IMR-90 (cell line): ENCODE measurements at regions not wholly inside any gene's neighbourhood (a gene's known extent, or its start where the extent isn't known, plus 50 kb on each side); places are given as distances from the start of the nearest gene placed in this dataset.

Experiments used
- ATAC-seq: fragments of 200-7000 bp; cut with Tn5 transposase; 2 replicates; pipeline ENCODE4 v1.9.1; 2020; ENCODE audit warnings: low read depth, mild to moderate bottlenecking, moderate library complexity
- BruUV-seq: library from RNA; stranded (reverse); fragments of 400-500 nt; replicated peaks from 2 replicates; lab custom pipeline; 2021; lab: Mats Ljungman, UMichigan
- CTCF ChIA-PET: fragments of 300-600 bp; formaldehyde crosslinking; extraction: SDS; loops from one replicate; lab custom pipeline; 2021; ENCODE audit warnings: antibody characterized with exemption; lab: Yijun Ruan, JAX
- POLR2A ChIA-PET: fragments of 300-600 bp; sonication (Branson Sonifier 250); formaldehyde crosslinking; loops from one replicate; lab custom pipeline; 2022; ENCODE audit warnings: antibody characterized with exemption; ENCODE audit not compliant: unreplicated experiment; lab: Charles Lee
- DNase-seq: peaks from one replicate; pipeline ENCODE4 v3.0.0; 2013
- H2AFZ ChIP-seq: replicated peaks from 2 replicates; pipeline ENCODE3; 2013; ENCODE audit warnings: low read length, mild to moderate bottlenecking; ENCODE audit not compliant: poor library complexity
- H2AK5ac ChIP-seq: 2 replicates; pipeline ENCODE4 v1.6.1; 2013; ENCODE audit warnings: low read depth, low read length, inconsistent platforms
- H2AK9ac ChIP-seq: replicated peaks from 2 replicates; pipeline ENCODE3; 2013; ENCODE audit warnings: mild to moderate bottlenecking, low read depth, low read length, moderate library complexity; ENCODE audit not compliant: poor library complexity
- H2BK120ac ChIP-seq: 2 replicates; pipeline ENCODE4 v1.6.1; 2013; ENCODE audit warnings: low read depth, low read length, inconsistent platforms
- H2BK15ac ChIP-seq: 3 replicates; pipeline ENCODE4 v1.6.1; 2013; ENCODE audit warnings: low read depth, low read length, inconsistent platforms
- H2BK20ac ChIP-seq: 2 replicates; pipeline ENCODE4 v1.6.1; 2013; ENCODE audit warnings: low read depth, mild to moderate bottlenecking, inconsistent platforms, low read length, moderate library complexity
- H2BK5ac ChIP-seq: 2 replicates; pipeline ENCODE4 v1.6.1; 2013; ENCODE audit warnings: mild to moderate bottlenecking, low read depth, low read length, inconsistent platforms; ENCODE audit not compliant: poor library complexity, severe bottlenecking
- H3K14ac ChIP-seq: replicated peaks from 2 replicates; pipeline ENCODE4 v1.6.1; 2013; ENCODE audit warnings: low read depth, low read length, inconsistent platforms
- H3K18ac ChIP-seq: 2 replicates; pipeline ENCODE4 v1.6.1; 2013; ENCODE audit warnings: low read depth, low read length, control low read depth
- H3K23ac ChIP-seq: 2 replicates; pipeline ENCODE4 v1.6.1; 2013; ENCODE audit warnings: low read depth, low read length, inconsistent platforms
- H3K27ac ChIP-seq: 2 replicates; pipeline ENCODE4 v1.5.1; 2013; ENCODE audit warnings: mild to moderate bottlenecking, control low read depth, low read length; ENCODE audit not compliant: insufficient read depth
- H3K27me3 ChIP-seq: 2 replicates; pipeline ENCODE4 v1.6.1; 2013; ENCODE audit warnings: low read length; ENCODE audit not compliant: control insufficient read depth, insufficient read depth
- H3K36me3 ChIP-seq: 2 replicates; pipeline ENCODE4 v1.6.1; 2013; ENCODE audit warnings: low read length, mixed read lengths; ENCODE audit not compliant: control insufficient read depth, insufficient read depth
- H3K4ac ChIP-seq: 2 replicates; pipeline ENCODE4 v1.6.1; 2013; ENCODE audit warnings: low read depth, low read length, inconsistent platforms
- H3K4me1 ChIP-seq: 2 replicates; pipeline ENCODE4 v1.6.1; 2013; ENCODE audit warnings: low read length, mixed read lengths; ENCODE audit not compliant: control insufficient read depth, insufficient read depth
- H3K4me2 ChIP-seq: 2 replicates; pipeline ENCODE4 v1.6.1; 2013; ENCODE audit warnings: low read depth, mild to moderate bottlenecking, control low read depth, low read length, moderate library complexity
- H3K4me3 ChIP-seq: 2 replicates; pipeline ENCODE4 v1.5.1; 2013; ENCODE audit warnings: low read depth, mild to moderate bottlenecking, control low read depth, low read length, moderate library complexity; ENCODE audit not compliant: insufficient read depth
- H3K56ac ChIP-seq: 2 replicates; pipeline ENCODE4 v1.6.1; 2013; ENCODE audit warnings: low read length, inconsistent platforms; ENCODE audit not compliant: insufficient read depth; ENCODE audit errors: extremely low read depth
- H3K79me1 ChIP-seq, 2 experiments: 2 replicates each; pipeline ENCODE4 v1.6.1; 2013; ENCODE audit warnings: low read length in 2 of 2, inconsistent platforms in 1 of 2, low read depth in 1 of 2
- H3K9ac ChIP-seq: 2 replicates; pipeline ENCODE4 v1.6.1; 2013; ENCODE audit warnings: low read depth, low read length, control low read depth
- H3K9me1 ChIP-seq: 2 replicates; pipeline ENCODE4 v1.6.1; 2013; ENCODE audit warnings: low read length, inconsistent platforms; ENCODE audit not compliant: insufficient read depth
- H3K9me3 ChIP-seq: 2 replicates; pipeline ENCODE4 v1.6.1; 2013; ENCODE audit warnings: low read length; ENCODE audit not compliant: control insufficient read depth, insufficient read depth
- H4K20me1 ChIP-seq: 2 replicates; pipeline ENCODE4 v1.6.1; 2013; ENCODE audit warnings: low read length, inconsistent platforms; ENCODE audit not compliant: insufficient read depth
- H4K5ac ChIP-seq: 2 replicates; pipeline ENCODE4 v1.6.1; 2013; ENCODE audit warnings: mild to moderate bottlenecking, low read depth, low read length, control low read depth
- H4K8ac ChIP-seq, 2 experiments: 2 replicates each; pipeline ENCODE4 v1.6.1; 2013; ENCODE audit warnings: low read depth in 2 of 2, low read length in 2 of 2, control low read depth in 1 of 2, inconsistent platforms in 1 of 2
- H4K91ac ChIP-seq: 2 replicates; pipeline ENCODE4 v1.6.1; 2013; ENCODE audit warnings: low read depth, low read length, inconsistent platforms; ENCODE audit not compliant: insufficient read depth
- BHLHE40 ChIP-seq: fragments of 150-350 bp; IDR thresholded peaks from 2 replicates; pipeline ENCODE4 v1.6.1; 2016; ENCODE audit warnings: mild to moderate bottlenecking, low read depth, low read length
- MAFK ChIP-seq: IDR thresholded peaks from 2 replicates; pipeline ENCODE4 v1.6.1; 2012; ENCODE audit warnings: low read depth, low read length, improper control_type of control experiment
- MAZ ChIP-seq: IDR thresholded peaks from 2 replicates; pipeline ENCODE4 v1.6.1; 2012; ENCODE audit warnings: low read depth, mild to moderate bottlenecking, low read length, improper control_type of control experiment, moderate library complexity, borderline replicate concordance
- MXI1 ChIP-seq: IDR thresholded peaks from 2 replicates; pipeline ENCODE4 v1.6.1; 2012; ENCODE audit warnings: low read depth, mild to moderate bottlenecking, low read length, moderate library complexity, borderline replicate concordance
- NFE2L2 ChIP-seq: fragments of 150-350 bp; IDR thresholded peaks from 2 replicates; pipeline ENCODE4 v1.6.1; 2016; ENCODE audit warnings: low read depth, mild to moderate bottlenecking, low read length
- RAD21 ChIP-seq: IDR thresholded peaks from 2 replicates; pipeline ENCODE4 v1.6.1; 2012; ENCODE audit warnings: low read length, improper control_type of control experiment
- WGBS, 2 experiments: methylation state at CpG; one replicate each; pipeline versions ENCODE4 v1.1.5 to v1.1.7; 2013; ENCODE audit warnings: missing lambda C conversion rate in 2 of 2; ENCODE audit not compliant: insufficient read length in 1 of 2; ENCODE audit errors: extremely low coverage in 2 of 2; 5-methylcytosine and 5-hydroxymethylcytosine counted together
- dilution Hi-C: fragments of 300-500 bp; cut with HindIII; formaldehyde crosslinking; loops from one replicate; pipeline ENCODE4 v1.14.3; 2018; ENCODE audit warnings: low sequenced_read_pairs; ENCODE audit not compliant: unreplicated experiment
- in situ Hi-C: fragments of 300-500 bp; cut with MboI; formaldehyde crosslinking; loops from 3 replicates; pipeline ENCODE4 v1.14.3; 2019; ENCODE audit warnings: low sequenced_read_pairs, inconsistent platforms, mixed read lengths
- intact Hi-C: fragments of 100-400 bp; cut with micrococcal nuclease; formaldehyde crosslinking; loops from 2 replicates; pipeline ENCODE4 v1.10.0; 2022

DNA sequence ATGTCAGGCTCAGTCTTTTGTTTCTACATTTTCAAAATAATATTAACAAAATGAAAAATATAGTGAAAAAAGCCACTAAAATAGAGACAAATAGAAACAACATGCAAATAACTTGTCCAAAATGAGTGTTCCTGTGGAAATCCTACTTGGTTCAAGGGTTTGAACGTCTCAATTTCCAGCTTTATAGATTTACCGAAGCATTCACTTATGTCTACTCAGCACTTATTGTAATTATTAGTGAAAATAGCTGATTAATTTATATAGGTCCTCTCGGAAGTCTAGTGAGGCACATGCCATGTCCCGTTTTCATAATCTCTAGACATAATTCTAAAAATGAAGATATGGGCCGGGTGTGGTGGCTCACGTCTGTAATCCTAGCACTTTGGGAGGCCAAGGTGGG is 99.9 kb upstream of the NFIB start:
- Histone ChIP-seq H3K9me3 (peaks cover 12% of the 10 kb centered on the region), H4K8ac (no peak overlapping the region), H3K4me1 (peaks cover 4% of the 10 kb centered on the region), H3K23ac (no peak overlapping the region), H3K14ac (no peak overlapping the region), H3K27me3 (peaks cover 50% of the 10 kb centered on the region), H3K4me3 (no peak overlapping the region), H3K4me2 (no peak overlapping the region), H2AK5ac (no peak overlapping the region), H2BK5ac (no peak overlapping the region), H2BK20ac (no peak overlapping the region), H2BK120ac (no peak overlapping the region), H3K79me1 (no peaks in the 10 kb centered on the region), H2AFZ (no peak overlapping the region), H3K36me3 (no peaks in the 10 kb centered on the region), H2AK9ac (no peak overlapping the region), H4K5ac (no peak overlapping the region), H3K18ac (no peak overlapping the region), H2BK15ac (no peak overlapping the region), H3K56ac (no peak overlapping the region), H3K9me1 (no peaks in the 10 kb centered on the region), H3K27ac (no peak overlapping the region), H3K9ac (no peak overlapping the region), H4K20me1 (peaks cover 8% of the 10 kb centered on the region; the same call in 1 of the 2 replicates), H4K91ac (no peak overlapping the region), H3K4ac (no peak overlapping the region)
- POLR2A ChIA-PET: no interaction called here
- no TSS peak for BruUV-seq
- DNase-seq (no peak), ATAC-seq (no peak)
- CTCF ChIA-PET: interaction anchor here (3.0 kb wide), 1 partner anchor 14 kb away, joined by 11 read pairs; no protein-coding TSS in a partner anchor
- in situ Hi-C loops (no loop called here), dilution Hi-C loops (no loop called here), intact Hi-C loops (loop anchor here (10.0 kb wide), 1 partner anchor 159 kb away; no protein-coding TSS in a partner anchor)
- no peak for TF ChIP-seq MAZ
- no peak for TF ChIP-seq MXI1
- TF ChIP-seq BHLHE40: no peak
- TF ChIP-seq NFE2L2: no peak
- no peak for TF ChIP-seq RAD21
- TF ChIP-seq MAFK: peak; percentile 93
- WGBS, 2 experiments: 100% methylated on average over 1 of the region's 6 CpGs; no CpG with 5 or more reads in 1 of the 2 experiments
